Fibroblast of the aortic adventitia (primary cell): ENCODE measurements at regions not wholly inside any gene's neighbourhood (a gene's known extent, or its start where the extent isn't known, plus 50 kb on each side); places are given as distances from the start of the nearest gene placed in this dataset.
A peak's percentile ranks its signal among the peaks of the same experiment; 100 is the strongest.

Experiments used
- DNase-seq: peaks from one replicate; pipeline ENCODE4 v3.0.0-alpha.2; 2010; ENCODE audit warnings: low read depth
- H3K4me3 ChIP-seq: 2 replicates; pipeline ENCODE4 v1.5.1; 2011; ENCODE audit warnings: low read depth, mild to moderate bottlenecking, control low read depth, low read length, moderate library complexity
- TF ChIP-seq, protein P1 (sequence below): IDR thresholded peaks from 2 replicates; pipeline ENCODE4 v1.5.1; 2011; ENCODE audit warnings: mild to moderate bottlenecking, low read length, control low read depth, inconsistent platforms; ENCODE audit not compliant: insufficient read depth

DNA sequence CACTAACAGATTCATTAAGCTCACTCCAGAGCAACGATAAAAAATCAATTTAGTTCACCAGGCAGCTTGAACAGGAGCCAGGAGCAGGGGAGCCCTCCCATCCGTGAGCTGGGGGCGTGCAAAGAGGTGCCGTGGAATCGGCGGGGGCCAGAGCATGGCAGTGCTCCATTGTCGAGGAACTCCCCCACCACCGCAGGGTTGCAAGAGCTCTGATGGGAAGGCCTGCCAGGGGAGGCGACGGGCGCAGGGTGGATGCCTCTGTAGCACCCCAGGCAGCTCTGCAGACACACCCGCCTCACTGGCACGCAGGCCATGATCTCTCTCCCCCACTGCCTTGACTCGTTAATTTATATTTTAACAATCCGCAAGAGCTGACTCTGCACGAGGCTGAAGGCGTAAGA lies 433.2 kb downstream of the MIAT start:
- H3K4me3 ChIP-seq, result no peak overlapping the region
- TF ChIP-seq, protein P1, sequence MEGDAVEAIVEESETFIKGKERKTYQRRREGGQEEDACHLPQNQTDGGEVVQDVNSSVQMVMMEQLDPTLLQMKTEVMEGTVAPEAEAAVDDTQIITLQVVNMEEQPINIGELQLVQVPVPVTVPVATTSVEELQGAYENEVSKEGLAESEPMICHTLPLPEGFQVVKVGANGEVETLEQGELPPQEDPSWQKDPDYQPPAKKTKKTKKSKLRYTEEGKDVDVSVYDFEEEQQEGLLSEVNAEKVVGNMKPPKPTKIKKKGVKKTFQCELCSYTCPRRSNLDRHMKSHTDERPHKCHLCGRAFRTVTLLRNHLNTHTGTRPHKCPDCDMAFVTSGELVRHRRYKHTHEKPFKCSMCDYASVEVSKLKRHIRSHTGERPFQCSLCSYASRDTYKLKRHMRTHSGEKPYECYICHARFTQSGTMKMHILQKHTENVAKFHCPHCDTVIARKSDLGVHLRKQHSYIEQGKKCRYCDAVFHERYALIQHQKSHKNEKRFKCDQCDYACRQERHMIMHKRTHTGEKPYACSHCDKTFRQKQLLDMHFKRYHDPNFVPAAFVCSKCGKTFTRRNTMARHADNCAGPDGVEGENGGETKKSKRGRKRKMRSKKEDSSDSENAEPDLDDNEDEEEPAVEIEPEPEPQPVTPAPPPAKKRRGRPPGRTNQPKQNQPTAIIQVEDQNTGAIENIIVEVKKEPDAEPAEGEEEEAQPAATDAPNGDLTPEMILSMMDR, result no peak
- no peak for DNase-seq

DNA sequence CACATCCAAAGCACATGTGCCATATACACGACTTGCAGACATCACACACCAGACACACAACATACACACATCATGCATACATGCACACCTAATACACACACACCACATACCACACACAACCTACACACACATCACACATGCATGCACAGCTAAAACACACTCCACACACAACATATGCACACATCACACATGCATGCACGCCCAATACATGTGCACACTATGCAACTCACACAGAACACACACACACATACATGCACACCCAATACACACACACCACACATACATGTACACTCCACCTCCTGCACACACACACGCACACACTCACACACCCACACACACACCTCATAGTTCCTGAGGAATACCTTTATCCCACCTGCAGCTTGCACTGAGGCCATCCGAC lies 436.0 kb downstream of the MIAT start:
- TF ChIP-seq, protein P1, result no peak
- no peak for DNase-seq
- H3K4me3 ChIP-seq, result no peak overlapping the region

DNA sequence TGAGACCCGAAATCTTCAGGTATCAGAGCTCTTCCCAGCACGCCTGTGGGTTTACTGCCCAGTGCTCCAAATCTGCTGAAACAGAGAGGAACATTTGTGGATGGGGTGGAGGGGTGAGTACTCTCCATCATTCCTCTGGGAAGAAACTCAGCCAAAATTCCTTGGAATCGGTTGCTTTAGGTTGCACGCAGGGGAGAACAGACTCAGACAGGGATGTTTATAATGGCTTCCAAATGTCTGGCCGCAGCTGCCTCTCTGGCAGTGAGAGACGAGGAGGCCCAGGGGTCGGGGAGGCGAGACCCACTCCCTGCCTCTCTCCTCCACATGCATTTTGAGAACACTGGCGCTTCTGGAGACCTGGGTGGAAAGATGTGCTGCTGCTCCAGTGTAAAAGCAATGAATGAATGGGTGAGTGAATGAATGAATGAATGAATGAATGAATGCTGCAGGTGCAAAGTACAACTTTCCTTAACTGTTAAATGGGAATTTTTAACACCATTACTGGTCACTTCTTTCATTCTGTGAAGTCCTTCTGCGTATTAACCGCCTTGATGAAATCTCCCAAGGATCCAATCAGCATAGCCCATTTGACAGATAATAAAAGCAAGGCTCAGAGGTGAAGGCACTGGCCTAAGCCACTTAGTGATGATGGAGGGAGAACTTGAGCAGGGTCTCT lies 437.4 kb downstream of the MIAT start:
- TF ChIP-seq, protein P1, result no peak
- peak; percentile 96 for DNase-seq
- no peak overlapping the region for H3K4me3 ChIP-seq

DNA sequence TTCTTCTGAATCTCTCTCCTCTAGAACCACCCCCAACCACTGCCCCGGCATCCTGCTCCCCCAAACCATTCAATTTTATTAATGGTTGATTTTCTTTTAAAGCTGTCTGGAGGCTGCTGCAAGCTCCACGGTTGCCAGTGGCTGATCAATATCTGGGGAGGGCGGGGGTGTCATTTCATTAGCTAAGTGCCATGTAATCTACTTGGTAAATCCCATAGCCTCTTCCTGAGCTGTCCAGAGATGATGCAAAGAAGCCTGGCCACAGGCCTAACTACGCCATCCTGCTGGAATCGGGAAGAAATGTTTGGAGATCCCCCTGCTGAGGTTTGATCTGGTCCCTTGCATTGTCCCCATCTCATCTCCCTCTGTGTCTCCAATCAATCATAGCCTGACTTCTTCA lies 440.1 kb downstream of the MIAT start:
- TF ChIP-seq, protein P1, result no peak
- H3K4me3 ChIP-seq, result no peak overlapping the region
- DNase-seq, result peak; percentile 27

DNA sequence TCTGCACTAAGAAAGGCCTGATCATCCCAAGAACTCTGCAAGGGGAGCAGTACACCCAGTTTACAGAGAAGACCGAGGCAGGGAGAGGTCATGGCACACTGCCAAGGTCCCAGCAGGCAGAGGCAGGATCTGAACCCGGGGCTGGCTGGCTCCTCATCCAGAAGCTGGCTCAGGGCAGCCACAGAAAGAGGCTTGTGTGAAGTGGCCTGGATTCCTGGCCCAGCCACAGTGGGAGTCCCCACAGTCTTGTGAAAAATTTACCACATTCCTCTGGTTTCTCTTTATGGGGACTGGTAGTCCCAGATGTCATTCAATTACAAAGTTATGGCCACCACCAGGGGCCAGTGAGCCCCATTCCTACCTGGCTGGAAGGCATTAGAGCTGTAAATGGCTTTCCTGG lies 440.5 kb downstream of the MIAT start:
- DNase-seq, result no peak
- H3K4me3 ChIP-seq, result no peak overlapping the region
- TF ChIP-seq, protein P1, result no peak

DNA sequence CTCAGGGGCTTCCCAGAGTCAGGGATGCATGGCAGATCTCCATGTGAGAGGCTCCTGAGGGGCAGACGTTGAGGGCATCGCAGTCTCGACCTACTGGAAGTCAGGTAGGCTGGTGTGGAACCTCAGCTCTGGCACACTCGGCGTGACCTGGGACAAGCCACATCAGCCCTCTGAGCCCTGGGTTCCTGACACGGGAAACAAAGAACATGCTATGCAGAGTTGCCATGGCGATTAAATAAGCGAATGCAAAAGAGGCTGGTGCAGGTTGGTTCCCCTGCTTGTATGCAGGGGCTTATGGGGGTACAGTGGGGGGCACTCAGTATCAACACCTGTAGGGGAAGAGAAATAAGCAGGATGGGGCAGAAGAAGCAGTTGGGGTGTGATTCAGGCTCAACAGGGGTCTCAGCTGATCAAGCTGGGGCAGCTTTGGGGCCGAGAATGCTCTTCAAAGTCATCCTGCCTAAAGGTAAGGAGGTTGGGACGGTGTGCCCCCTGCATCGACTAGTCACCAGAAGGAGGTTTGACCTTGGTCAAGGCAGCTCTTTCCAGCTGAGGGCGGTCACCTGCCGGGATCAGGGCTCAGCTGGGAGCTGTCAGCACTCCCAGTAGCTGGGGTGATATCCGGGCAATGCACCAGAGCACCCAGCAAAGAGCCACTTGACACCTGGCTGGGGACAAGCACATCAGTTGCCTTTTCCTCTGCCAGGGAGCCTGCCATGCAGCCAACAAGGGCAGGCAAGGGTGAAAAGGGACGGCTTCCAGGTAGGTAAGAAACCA lies 442.7 kb downstream of the MIAT start:
- TF ChIP-seq, protein P1, result no peak
- H3K4me3 ChIP-seq, result no peak overlapping the region
- DNase-seq, result no peak

DNA sequence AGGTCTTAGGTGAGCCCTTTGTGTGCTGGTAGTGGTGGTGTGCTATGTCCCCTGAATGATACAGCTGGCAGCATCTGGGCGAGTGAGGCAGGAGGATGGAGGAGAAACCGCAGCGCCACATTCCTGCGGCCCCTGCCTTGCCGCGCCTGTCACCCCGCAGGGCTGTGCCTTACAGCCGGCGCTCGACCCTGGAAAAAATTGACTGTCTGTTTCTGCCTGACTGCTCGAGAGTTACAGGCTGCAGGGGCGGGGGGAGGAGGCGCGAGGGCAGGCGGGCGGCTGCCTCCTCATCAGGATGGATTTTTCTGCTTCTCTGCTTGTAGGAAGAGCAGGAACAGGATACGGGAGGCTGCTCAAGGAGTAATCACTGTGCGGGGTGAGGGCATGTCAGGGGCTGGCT lies 443.4 kb downstream of the MIAT start:
- TF ChIP-seq, protein P1, result no peak
- DNase-seq, result no peak
- H3K4me3 ChIP-seq, result no peak overlapping the region
